ENCODE measurements at regions not wholly inside any gene's neighbourhood (a gene's known extent, or its start where the extent isn't known, plus 50 kb on each side); places are given as distances from the start of the nearest gene placed in this dataset.

GRCh38 chrX:7269589-7269988 is 121.6 kb upstream of the PUDP start:
- H3K27ac ChIP-seq: no peak overlapping the region
- no peak for TF ChIP-seq CTCF (conservative IDR thresholded peaks at IDR 0.05)

- TF ChIP-seq CTCF (conservative IDR thresholded peaks at IDR 0.05): no peak
Measured at GRCh38 chrX:7266288-7266687, 118.3 kb upstream of the PUDP start.

GRCh38 chrX:7264399-7264798 is 116.4 kb upstream of the PUDP start:
- no peak overlapping the region for H3K27ac ChIP-seq
- TF ChIP-seq CTCF (conservative IDR thresholded peaks at IDR 0.05): no peak

More at GRCh38 chrX:7266288-7266687, 118.3 kb upstream of the PUDP start:
- no peak overlapping the region for H3K27ac ChIP-seq

GRCh38 chrX:7263961-7264360 is 116.0 kb upstream of the PUDP start:
- no peak overlapping the region for H3K27ac ChIP-seq
- no peak for TF ChIP-seq CTCF (conservative IDR thresholded peaks at IDR 0.05)

- no peak for TF ChIP-seq CTCF (conservative IDR thresholded peaks at IDR 0.05)
- H3K27ac ChIP-seq: no peak overlapping the region
Measured at GRCh38 chrX:7263330-7263729, 115.4 kb upstream of the PUDP start.

GRCh38 chrX:7262551-7262950 is 114.6 kb upstream of the PUDP start:
- H3K27ac ChIP-seq: no peak overlapping the region
- no peak for TF ChIP-seq CTCF (conservative IDR thresholded peaks at IDR 0.05)

- no peak for TF ChIP-seq CTCF (conservative IDR thresholded peaks at IDR 0.05)
- no peak overlapping the region for H3K27ac ChIP-seq
Measured at GRCh38 chrX:7261672-7262332, 113.8 kb upstream of the PUDP start.
